Brain microvascular endothelial cell (primary cell): ENCODE measurements at regions not wholly inside any gene's neighbourhood (a gene's known extent, or its start where the extent isn't known, plus 50 kb on each side); places are given as distances from the start of the nearest gene placed in this dataset.

Experiments
- DNase-seq: peaks from one replicate; pipeline ENCODE4 v3.0.0-alpha.2; 2020
- H3K27ac ChIP-seq: fragments of 250-450 bp; sonication (Bioruptor Pico); 2 replicates; pipeline ENCODE4 v1.5.1; 2020; ENCODE audit warnings: mild to moderate bottlenecking, moderate library complexity
- H3K27me3 ChIP-seq: fragments of 250-450 bp; sonication (Bioruptor Pico); replicated peaks from 2 replicates; pipeline ENCODE4 v1.5.1; 2020; ENCODE audit warnings: mild to moderate bottlenecking
- H3K36me3 ChIP-seq: fragments of 250-450 bp; sonication (Bioruptor Pico); replicated peaks from 2 replicates; pipeline ENCODE4 v1.5.1; 2020; ENCODE audit warnings: mild to moderate bottlenecking
- H3K4me3 ChIP-seq: 2 replicates; pipeline ENCODE4 v1.5.1; 2011; ENCODE audit warnings: low read depth, mild to moderate bottlenecking, control low read depth, low read length, moderate library complexity
- in situ Hi-C: cut with HindIII; loops from 2 replicates; pipeline ENCODE4 v1.10.0; 2017; ENCODE audit warnings: low sequenced_read_pairs, low pct_ligation_motif_present
- TF ChIP-seq, protein P1 (sequence below): IDR thresholded peaks from 2 replicates; pipeline ENCODE4 v1.5.1; 2011; ENCODE audit warnings: low read depth, mild to moderate bottlenecking, moderate library complexity, low read length, control low read depth, inconsistent platforms; ENCODE audit errors: missing control alignments

DNA sequence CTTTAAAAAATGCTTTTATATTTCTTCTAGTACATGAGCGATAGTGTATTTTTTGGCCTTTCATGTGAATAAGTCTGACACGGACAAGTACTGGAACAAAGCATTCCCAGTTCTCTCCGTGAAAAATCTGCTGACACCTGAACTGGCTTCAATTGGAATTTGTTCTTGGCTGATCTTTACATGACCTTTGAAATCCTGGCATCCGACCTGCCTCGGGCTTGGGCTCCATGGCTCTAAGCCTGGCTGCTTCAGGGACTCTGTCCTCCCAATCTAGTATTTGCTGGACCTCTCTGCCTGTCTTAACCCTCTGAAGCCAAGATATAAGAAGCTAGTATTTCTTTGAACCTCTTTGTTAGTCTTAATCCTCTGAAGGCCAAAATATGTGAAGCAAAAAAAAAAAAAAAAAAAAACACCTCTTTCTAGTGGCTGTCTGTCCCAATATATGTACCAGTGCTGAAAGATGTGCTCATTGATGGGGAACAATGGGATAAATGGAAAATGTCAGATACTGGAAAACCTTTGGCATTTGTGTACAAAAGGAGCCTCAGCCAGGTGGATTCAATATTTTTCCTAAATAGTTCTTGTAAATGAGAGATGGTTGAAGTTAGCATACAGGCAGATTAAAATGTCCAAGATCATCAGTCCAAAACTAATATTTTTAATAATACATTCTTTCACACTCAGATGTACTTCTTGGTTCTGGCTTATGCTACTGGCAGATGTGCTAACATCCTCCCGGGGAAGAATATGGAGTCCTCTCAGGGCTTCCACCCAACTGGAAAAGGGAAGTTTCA is 470.6 kb downstream of the TUSC1 start:
- in situ Hi-C loops: no loop called here
- Histone ChIP-seq H3K27ac (no peak overlapping the region), H3K36me3 (no peaks in the 10 kb centered on the region), H3K27me3 (no peaks in the 10 kb centered on the region), H3K4me3 (no peak overlapping the region)
- TF ChIP-seq, protein P1, sequence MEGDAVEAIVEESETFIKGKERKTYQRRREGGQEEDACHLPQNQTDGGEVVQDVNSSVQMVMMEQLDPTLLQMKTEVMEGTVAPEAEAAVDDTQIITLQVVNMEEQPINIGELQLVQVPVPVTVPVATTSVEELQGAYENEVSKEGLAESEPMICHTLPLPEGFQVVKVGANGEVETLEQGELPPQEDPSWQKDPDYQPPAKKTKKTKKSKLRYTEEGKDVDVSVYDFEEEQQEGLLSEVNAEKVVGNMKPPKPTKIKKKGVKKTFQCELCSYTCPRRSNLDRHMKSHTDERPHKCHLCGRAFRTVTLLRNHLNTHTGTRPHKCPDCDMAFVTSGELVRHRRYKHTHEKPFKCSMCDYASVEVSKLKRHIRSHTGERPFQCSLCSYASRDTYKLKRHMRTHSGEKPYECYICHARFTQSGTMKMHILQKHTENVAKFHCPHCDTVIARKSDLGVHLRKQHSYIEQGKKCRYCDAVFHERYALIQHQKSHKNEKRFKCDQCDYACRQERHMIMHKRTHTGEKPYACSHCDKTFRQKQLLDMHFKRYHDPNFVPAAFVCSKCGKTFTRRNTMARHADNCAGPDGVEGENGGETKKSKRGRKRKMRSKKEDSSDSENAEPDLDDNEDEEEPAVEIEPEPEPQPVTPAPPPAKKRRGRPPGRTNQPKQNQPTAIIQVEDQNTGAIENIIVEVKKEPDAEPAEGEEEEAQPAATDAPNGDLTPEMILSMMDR: no peak
- no peak for DNase-seq

DNA sequence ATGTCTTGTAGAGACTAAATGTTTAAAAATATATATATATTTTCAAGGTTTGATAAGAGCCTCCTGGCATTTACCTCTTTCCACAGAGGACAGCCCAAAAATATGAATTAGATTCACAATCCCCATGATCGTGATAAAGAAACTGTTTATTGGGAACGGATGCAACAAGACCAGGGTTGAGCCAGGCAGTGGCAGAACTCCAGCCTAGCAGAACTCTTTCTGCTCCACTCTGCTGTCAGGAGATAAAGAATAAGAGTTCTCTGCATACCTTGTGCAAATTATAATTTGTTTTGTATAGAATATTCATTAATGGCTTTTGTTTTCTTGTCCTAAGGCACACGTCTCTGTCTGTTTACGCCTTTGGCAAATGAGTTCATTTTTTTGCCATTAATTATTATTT is 472.2 kb downstream of the TUSC1 start:
- DNase-seq: no peak
- H3K4me3 ChIP-seq: no peak overlapping the region
- no peak overlapping the region for H3K27ac ChIP-seq
- no peaks in the 10 kb centered on the region for H3K27me3 ChIP-seq
- in situ Hi-C loops: no loop called here
- TF ChIP-seq, protein P1: no peak
- H3K36me3 ChIP-seq: no peaks in the 10 kb centered on the region

GRCh38 chr9:25205285-25205684 is 473.0 kb downstream of the TUSC1 start:
- H3K27me3 ChIP-seq: no peaks in the 10 kb centered on the region
- TF ChIP-seq, protein P1: no peak
- no peak overlapping the region for H3K27ac ChIP-seq
- no peak for DNase-seq
- in situ Hi-C loops: no loop called here
- no peaks in the 10 kb centered on the region for H3K36me3 ChIP-seq
- no peak overlapping the region for H3K4me3 ChIP-seq

- DNase-seq: no peak
- no peaks in the 10 kb centered on the region for H3K36me3 ChIP-seq
- H3K27ac ChIP-seq: no peak overlapping the region
- H3K4me3 ChIP-seq: no peak overlapping the region
- in situ Hi-C loops: no loop called here
- no peaks in the 10 kb centered on the region for H3K27me3 ChIP-seq
- TF ChIP-seq, protein P1: no peak
These were observed 500.4 kb downstream of the TUSC1 start for GRCh38 chr9:25177858-25178257.

DNA sequence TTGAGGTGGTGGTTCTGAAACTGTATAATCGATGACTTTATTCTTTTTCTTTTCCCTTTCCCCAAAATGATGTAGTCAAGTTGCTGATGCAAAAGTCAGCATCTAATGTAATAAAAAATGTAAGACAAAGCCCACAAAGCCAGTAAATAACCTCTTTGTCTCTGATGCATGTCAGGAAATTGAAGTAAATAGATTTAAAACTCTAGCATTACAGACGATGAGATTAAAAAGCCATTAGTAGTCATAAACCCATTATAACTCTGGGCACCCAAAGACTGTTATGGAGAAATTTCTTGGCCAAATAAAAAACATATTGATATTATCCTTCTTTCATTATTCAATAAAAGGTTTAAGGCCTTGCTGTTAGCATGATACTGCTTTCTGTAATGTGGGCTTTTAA is 548.7 kb downstream of the TUSC1 start:
- H3K4me3 ChIP-seq: no peak overlapping the region
- TF ChIP-seq, protein P1: no peak
- no peaks in the 10 kb centered on the region for H3K27me3 ChIP-seq
- H3K27ac ChIP-seq: no peak overlapping the region
- DNase-seq: no peak
- in situ Hi-C loops: no loop called here
- no peaks in the 10 kb centered on the region for H3K36me3 ChIP-seq

DNA sequence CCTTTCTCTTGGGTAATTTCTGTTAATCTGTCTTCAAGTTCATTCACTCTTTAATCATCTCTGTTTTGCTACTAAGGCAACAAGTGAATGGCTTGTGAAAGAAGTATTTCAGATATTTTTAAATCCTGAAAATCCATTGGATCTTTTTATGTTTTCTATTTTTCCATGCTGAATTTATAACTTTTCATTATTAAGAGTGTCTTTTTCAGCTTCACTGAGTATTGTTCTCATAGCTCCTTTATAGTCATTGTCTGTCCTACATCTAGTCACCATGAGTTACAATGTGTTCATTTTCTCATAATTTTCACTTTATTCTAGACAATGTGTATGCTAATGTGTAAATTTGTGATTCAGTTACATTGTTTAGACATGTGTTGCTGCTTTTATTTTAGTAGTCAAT is 556.4 kb downstream of the TUSC1 start:
- Histone ChIP-seq H3K36me3 (no peaks in the 10 kb centered on the region), H3K27ac (no peak overlapping the region), H3K4me3 (no peak overlapping the region), H3K27me3 (no peaks in the 10 kb centered on the region)
- in situ Hi-C loops: no loop called here
- DNase-seq: no peak
- TF ChIP-seq, protein P1: no peak
